Caco-2 (cell line): ENCODE measurements at regions not wholly inside any gene's neighbourhood (a gene's known extent, or its start where the extent isn't known, plus 50 kb on each side); places are given as distances from the start of the nearest gene placed in this dataset.

ENCODE experiments used
- BruUV-seq: library from RNA; stranded (reverse); fragments of 400-500 nt; replicated peaks from 2 replicates; lab custom pipeline; 2021; lab: Mats Ljungman, UMichigan
- CTCF ChIA-PET: fragments of 300-600 bp; sonication (Branson Sonifier 250); formaldehyde crosslinking; loops from one replicate; lab custom pipeline; 2022; ENCODE audit warnings: antibody characterized with exemption; lab: Charles Lee
- POLR2A ChIA-PET: fragments of 300-600 bp; sonication (Branson Sonifier 250); formaldehyde crosslinking; loops from one replicate; lab custom pipeline; 2022; ENCODE audit warnings: antibody characterized with exemption; lab: Charles Lee
- DNase-seq, 2 experiments: peaks; one replicate each; pipeline versions ENCODE4 v3.0.0 to v3.0.0-alpha.2; 2020 to 2022
- H3K27me3 ChIP-seq: replicated peaks from 2 replicates; pipeline ENCODE4 v1.6.0; 2011; ENCODE audit warnings: low read length; ENCODE audit not compliant: control insufficient read depth, insufficient read depth
- H3K36me3 ChIP-seq: 2 replicates; pipeline ENCODE4 v1.5.1; 2011; ENCODE audit warnings: low read length; ENCODE audit not compliant: control insufficient read depth, insufficient read depth
- H3K4me1 ChIP-seq: fragments of 250-450 bp; sonication (Bioruptor Pico); 2 replicates; pipeline ENCODE4 v1.5.1; 2020; ENCODE audit warnings: mild to moderate bottlenecking
- H3K4me3 ChIP-seq: 2 replicates; pipeline ENCODE4 v1.5.1; 2011; ENCODE audit warnings: low read depth, mild to moderate bottlenecking, control low read depth, low read length
- H3K9me3 ChIP-seq: fragments of 250-450 bp; sonication (Bioruptor Pico); 2 replicates; pipeline ENCODE4 v1.5.1; 2020; ENCODE audit warnings: mild to moderate bottlenecking, moderate library complexity
- H3K27ac Mint-ChIP-seq: one replicate; pipeline ENCODE4 v1.8.0; 2022; ENCODE audit warnings: mixed read lengths; ENCODE audit not compliant: unreplicated experiment
- H3K27me3 Mint-ChIP-seq: one replicate; pipeline ENCODE4 v1.8.0; 2022; ENCODE audit warnings: mixed read lengths; ENCODE audit not compliant: insufficient read depth, unreplicated experiment
- H3K36me3 Mint-ChIP-seq: one replicate; pipeline ENCODE4 v1.8.0; 2022; ENCODE audit warnings: mild to moderate bottlenecking, mixed read lengths; ENCODE audit not compliant: insufficient read depth, unreplicated experiment
- H3K4me1 Mint-ChIP-seq: one replicate; pipeline ENCODE4 v1.8.0; 2022; ENCODE audit warnings: low read depth, mixed read lengths; ENCODE audit not compliant: unreplicated experiment
- H3K4me3 Mint-ChIP-seq: one replicate; pipeline ENCODE4 v1.8.0; 2022; ENCODE audit warnings: mild to moderate bottlenecking, moderate library complexity, mixed read lengths; ENCODE audit not compliant: unreplicated experiment
- H3K9me3 Mint-ChIP-seq: one replicate; pipeline ENCODE4 v1.8.0; 2022; ENCODE audit warnings: mixed read lengths; ENCODE audit not compliant: unreplicated experiment
- intact Hi-C: fragments of 100-400 bp; cut with micrococcal nuclease; formaldehyde crosslinking; loops from one replicate; pipeline ENCODE4 v1.10.0; 2022; ENCODE audit not compliant: unreplicated experiment
- TF ChIP-seq, protein P1 (sequence below), 2 experiments: fragments of 200-600 bp in 1 of 2; IDR thresholded peaks; 1 replicate in 1 of 2; 2 replicates in 1 of 2; pipeline versions ENCODE4 v1.5.1 to v1.8.0; 2011 to 2022; ENCODE audit warnings: antibody characterized with exemption in 1 of 2, control low read depth in 1 of 2, inconsistent platforms in 1 of 2, low read depth in 1 of 2, low read length in 1 of 2, mild to moderate bottlenecking in 1 of 2, moderate library complexity in 1 of 2; ENCODE audit not compliant: insufficient read depth in 1 of 2, severe bottlenecking in 1 of 2, unreplicated experiment in 1 of 2

DNA sequence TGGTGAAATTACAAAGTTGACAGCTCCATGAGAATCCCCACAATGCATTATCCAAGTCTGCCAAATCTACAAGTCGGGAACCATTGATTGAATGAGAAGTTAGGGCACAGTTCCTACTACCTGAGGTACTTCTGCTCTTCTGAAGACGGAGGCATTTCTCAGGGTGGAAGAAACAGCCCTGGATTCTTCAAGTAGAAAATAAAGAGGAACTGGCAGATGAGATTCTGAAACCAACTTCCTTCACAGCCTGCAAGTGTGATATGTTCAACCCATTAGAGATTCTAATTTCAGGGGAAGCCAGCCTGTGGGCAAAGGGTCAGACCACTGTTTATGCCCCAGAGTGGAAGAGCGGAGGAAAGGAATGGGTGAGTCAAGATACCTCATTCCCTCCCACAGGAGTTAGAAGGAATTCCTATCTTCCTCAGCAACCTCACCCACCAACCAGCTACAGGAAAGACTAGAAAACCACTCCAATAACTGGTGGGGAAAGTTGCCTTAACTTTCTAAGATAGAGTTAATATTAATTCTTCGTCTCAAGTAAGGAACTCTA, 50.5 kb upstream of the BMPER start:
- Mint-ChIP-seq H3K9me3 (no peaks in the 10 kb centered on the region), H3K4me3 (no peak overlapping the region), H3K36me3 (no peaks in the 10 kb centered on the region), H3K27ac (no peak overlapping the region), H3K4me1 (no peaks in the 10 kb centered on the region), H3K27me3 (peaks cover 3% of the 10 kb centered on the region)
- intact Hi-C loops, result no loop called here
- Histone ChIP-seq H3K4me3 (no peak overlapping the region), H3K9me3 (no peaks in the 10 kb centered on the region), H3K4me1 (no peaks in the 10 kb centered on the region), H3K36me3 (no peaks in the 10 kb centered on the region), H3K27me3 (no peaks in the 10 kb centered on the region)
- no TSS peak for BruUV-seq
- TF ChIP-seq, protein P1, sequence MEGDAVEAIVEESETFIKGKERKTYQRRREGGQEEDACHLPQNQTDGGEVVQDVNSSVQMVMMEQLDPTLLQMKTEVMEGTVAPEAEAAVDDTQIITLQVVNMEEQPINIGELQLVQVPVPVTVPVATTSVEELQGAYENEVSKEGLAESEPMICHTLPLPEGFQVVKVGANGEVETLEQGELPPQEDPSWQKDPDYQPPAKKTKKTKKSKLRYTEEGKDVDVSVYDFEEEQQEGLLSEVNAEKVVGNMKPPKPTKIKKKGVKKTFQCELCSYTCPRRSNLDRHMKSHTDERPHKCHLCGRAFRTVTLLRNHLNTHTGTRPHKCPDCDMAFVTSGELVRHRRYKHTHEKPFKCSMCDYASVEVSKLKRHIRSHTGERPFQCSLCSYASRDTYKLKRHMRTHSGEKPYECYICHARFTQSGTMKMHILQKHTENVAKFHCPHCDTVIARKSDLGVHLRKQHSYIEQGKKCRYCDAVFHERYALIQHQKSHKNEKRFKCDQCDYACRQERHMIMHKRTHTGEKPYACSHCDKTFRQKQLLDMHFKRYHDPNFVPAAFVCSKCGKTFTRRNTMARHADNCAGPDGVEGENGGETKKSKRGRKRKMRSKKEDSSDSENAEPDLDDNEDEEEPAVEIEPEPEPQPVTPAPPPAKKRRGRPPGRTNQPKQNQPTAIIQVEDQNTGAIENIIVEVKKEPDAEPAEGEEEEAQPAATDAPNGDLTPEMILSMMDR (IDR thresholded peaks at IDR 0.05; ENCODE audit: insufficient read depth in 1 of 2, low read depth in 1 of 2, low read length in 1 of 2, severe bottlenecking in 1 of 2, unreplicated experiment in 1 of 2), result no peak
- ChIA-PET POLR2A (no interaction called here), CTCF (no interaction called here)
- DNase-seq, result no peak
